Testis (tissue), 2 donors: ENCODE measurements at regions not wholly inside any gene's neighbourhood (a gene's known extent, or its start where the extent isn't known, plus 50 kb on each side); places are given as distances from the start of the nearest gene placed in this dataset.

Experiments
- DNase-seq: peaks from one replicate; pipeline ENCODE4 v3.0.0-alpha.2; 2019
- H3K27ac ChIP-seq, 2 donors: fragments of 200-600 bp; sonication (generic); one replicate each; pipeline ENCODE4 v1.5.1; 2019
- H3K27me3 ChIP-seq: fragments of 200-600 bp; sonication (generic); one replicate; pipeline ENCODE4 v1.5.1; 2019
- H3K36me3 ChIP-seq: fragments of 200-600 bp; sonication (generic); one replicate; pipeline ENCODE4 v1.5.1; 2017; ENCODE audit warnings: low read depth; ENCODE audit errors: missing control alignments
- H3K4me1 ChIP-seq: fragments of 200-600 bp; sonication (generic); one replicate; pipeline ENCODE4 v1.5.1; 2019
- H3K4me3 ChIP-seq, 2 donors: fragments of 200-600 bp; sonication (generic); one replicate each; pipeline ENCODE4 v1.5.1; 2017 to 2019
- H3K9me3 ChIP-seq: fragments of 200-600 bp; sonication (generic); one replicate; pipeline ENCODE4 v1.5.1; 2017
- POLR2A ChIP-seq: fragments of 450-650 bp; IDR thresholded peaks from one replicate; pipeline ENCODE4 v1.6.1; 2017; ENCODE audit warnings: antibody characterized with exemption, mild to moderate bottlenecking, moderate library complexity
- WGBS, 2 donors: methylation state at CpG; one replicate each; pipeline ENCODE4 v1.1.5; 2018; 5-methylcytosine and 5-hydroxymethylcytosine counted together
- intact Hi-C: fragments of 100-400 bp; cut with DNase I; formaldehyde crosslinking; loops from one replicate; pipeline ENCODE4 v1.15.1; 2023; ENCODE audit warnings: low total_unique reads
- TF ChIP-seq, protein P1 (sequence below), 3 experiments: fragments of 450-650 bp in 2 of 3; fragments of 200-600 bp in 1 of 3; sonication (generic) in 1 of 3; IDR thresholded peaks; one replicate each; pipeline ENCODE4 v1.5.1; 2016 to 2019; ENCODE audit warnings: antibody characterized with exemption in 3 of 3, mild to moderate bottlenecking in 2 of 3, moderate library complexity in 1 of 3

DNA sequence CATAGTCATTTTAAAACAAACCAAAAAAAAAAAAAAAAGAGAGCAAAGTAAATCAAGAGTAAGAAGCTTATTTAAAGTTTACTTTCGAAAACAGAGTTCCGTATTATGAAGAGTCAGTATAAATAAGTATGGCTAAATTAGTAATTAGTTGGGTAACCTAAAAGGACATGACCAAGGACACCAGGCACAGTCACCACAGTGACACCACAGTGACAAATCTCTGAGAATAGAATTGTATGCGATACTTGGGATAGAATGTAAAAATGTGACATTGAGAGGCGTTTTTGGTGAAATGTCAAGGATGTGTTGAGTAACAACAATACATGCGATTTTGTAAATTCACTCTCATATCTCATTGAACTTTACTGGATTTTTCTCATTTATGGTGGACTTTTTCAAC is 150.9 kb upstream of the SPEF2 start:
- intact Hi-C loops = no loop called here
- DNase-seq = no peak
- Histone ChIP-seq H3K4me3 (no peak overlapping the region), H3K36me3 (no peaks in the 10 kb centered on the region), H3K27me3 (no peaks in the 10 kb centered on the region), H3K27ac (no peak overlapping the region), H3K4me1 (no peaks in the 10 kb centered on the region), H3K9me3 (no peaks in the 10 kb centered on the region)
- 94 to 95% methylated on average over 5 of the region's 5 CpGs for WGBS, 2 donors
- TF ChIP-seq, protein P1, sequence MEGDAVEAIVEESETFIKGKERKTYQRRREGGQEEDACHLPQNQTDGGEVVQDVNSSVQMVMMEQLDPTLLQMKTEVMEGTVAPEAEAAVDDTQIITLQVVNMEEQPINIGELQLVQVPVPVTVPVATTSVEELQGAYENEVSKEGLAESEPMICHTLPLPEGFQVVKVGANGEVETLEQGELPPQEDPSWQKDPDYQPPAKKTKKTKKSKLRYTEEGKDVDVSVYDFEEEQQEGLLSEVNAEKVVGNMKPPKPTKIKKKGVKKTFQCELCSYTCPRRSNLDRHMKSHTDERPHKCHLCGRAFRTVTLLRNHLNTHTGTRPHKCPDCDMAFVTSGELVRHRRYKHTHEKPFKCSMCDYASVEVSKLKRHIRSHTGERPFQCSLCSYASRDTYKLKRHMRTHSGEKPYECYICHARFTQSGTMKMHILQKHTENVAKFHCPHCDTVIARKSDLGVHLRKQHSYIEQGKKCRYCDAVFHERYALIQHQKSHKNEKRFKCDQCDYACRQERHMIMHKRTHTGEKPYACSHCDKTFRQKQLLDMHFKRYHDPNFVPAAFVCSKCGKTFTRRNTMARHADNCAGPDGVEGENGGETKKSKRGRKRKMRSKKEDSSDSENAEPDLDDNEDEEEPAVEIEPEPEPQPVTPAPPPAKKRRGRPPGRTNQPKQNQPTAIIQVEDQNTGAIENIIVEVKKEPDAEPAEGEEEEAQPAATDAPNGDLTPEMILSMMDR (IDR thresholded peaks at IDR 0.05) = no peak
- no peak for TF ChIP-seq POLR2A

DNA sequence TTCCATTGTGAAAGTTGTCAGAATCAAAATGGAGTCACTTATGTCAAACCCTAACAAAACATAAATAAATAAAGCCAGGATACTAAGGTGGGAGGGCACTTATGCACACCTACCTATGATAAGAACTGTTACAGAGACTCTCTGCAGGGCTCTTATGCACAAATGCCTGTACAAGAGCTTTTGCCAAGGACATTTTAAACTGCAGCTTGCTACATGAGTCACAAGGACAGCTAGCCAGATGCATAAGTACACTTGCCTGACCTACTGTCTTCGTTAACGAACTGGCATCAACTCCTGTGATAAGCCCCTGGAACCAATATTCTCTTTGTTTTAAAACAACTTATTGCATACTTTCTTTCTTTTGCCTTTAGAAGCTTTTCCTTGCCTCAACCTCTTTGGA is 152.9 kb upstream of the SPEF2 start:
- no peak for DNase-seq
- H3K36me3 ChIP-seq = no peaks in the 10 kb centered on the region
- H3K27ac ChIP-seq = no peak overlapping the region
- intact Hi-C loops = no loop called here
- no peak for TF ChIP-seq POLR2A
- TF ChIP-seq, protein P1 (IDR thresholded peaks at IDR 0.05) = no peak
- H3K4me1 ChIP-seq = peaks cover 5% of the 10 kb centered on the region
- H3K9me3 ChIP-seq = no peaks in the 10 kb centered on the region
- 21 to 59% methylated on average over 2 of the region's 2 CpGs for WGBS, 2 donors
- no peak overlapping the region for H3K4me3 ChIP-seq
- no peaks in the 10 kb centered on the region for H3K27me3 ChIP-seq

DNA sequence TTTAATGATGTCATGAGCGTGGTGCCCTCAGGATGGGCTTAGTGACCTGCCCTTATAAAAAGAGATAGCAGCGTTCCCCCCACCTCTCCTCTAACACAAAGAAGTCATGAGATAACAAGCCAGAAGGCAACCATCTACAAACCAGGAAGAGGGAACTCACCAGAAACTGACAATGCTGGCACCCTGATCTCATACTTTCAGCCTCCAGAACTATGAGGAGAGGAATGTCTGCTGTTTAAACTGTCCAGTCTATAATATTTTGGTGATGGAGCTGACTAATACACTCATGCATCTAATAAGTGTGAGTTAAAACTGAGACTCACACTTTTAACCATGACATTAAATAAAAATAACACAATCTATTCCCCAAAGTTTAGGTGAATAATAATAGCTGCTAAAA is 156.1 kb upstream of the SPEF2 start:
- 75 to 89% methylated on average over 2 of the region's 2 CpGs for WGBS, 2 donors
- H3K27me3 ChIP-seq = no peaks in the 10 kb centered on the region
- H3K9me3 ChIP-seq = no peaks in the 10 kb centered on the region
- DNase-seq = no peak
- no peaks in the 10 kb centered on the region for H3K36me3 ChIP-seq
- H3K27ac ChIP-seq = no peak overlapping the region
- no peak overlapping the region for H3K4me3 ChIP-seq
- TF ChIP-seq POLR2A = no peak
- TF ChIP-seq, protein P1 (IDR thresholded peaks at IDR 0.05) = no peak
- H3K4me1 ChIP-seq = peaks cover 5% of the 10 kb centered on the region
- intact Hi-C loops = no loop called here

DNA sequence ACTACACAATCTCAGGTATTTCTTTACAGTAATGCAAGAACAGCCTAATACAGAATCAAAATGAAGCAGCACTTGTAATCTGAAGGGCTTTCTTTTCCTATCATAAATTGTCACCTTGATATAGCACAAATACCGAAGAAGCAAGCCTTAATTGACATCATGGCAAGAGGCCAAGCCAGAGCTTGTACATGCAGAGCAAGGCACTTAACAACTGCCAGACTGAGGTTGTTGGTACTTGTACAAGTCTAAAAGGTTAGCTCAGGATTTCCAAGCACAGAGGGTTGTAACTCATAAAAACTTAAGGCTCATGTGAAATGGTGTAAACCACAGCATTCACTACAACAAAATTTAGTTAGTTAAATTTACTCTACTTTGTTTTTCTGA is 158.8 kb upstream of the SPEF2 start:
- H3K27me3 ChIP-seq = no peaks in the 10 kb centered on the region
- peak; percentile 45 for DNase-seq
- 8 to 55% methylated on average over 1 of the region's 1 CpG for WGBS, 2 donors
- H3K9me3 ChIP-seq = no peaks in the 10 kb centered on the region
- no peak overlapping the region for H3K4me3 ChIP-seq
- TF ChIP-seq, protein P1 (IDR thresholded peaks at IDR 0.05) = no peak
- no peak for TF ChIP-seq POLR2A
- H3K36me3 ChIP-seq = no peaks in the 10 kb centered on the region
- H3K27ac ChIP-seq = no peak overlapping the region
- H3K4me1 ChIP-seq = peaks cover 5% of the 10 kb centered on the region
- intact Hi-C loops = no loop called here

DNA sequence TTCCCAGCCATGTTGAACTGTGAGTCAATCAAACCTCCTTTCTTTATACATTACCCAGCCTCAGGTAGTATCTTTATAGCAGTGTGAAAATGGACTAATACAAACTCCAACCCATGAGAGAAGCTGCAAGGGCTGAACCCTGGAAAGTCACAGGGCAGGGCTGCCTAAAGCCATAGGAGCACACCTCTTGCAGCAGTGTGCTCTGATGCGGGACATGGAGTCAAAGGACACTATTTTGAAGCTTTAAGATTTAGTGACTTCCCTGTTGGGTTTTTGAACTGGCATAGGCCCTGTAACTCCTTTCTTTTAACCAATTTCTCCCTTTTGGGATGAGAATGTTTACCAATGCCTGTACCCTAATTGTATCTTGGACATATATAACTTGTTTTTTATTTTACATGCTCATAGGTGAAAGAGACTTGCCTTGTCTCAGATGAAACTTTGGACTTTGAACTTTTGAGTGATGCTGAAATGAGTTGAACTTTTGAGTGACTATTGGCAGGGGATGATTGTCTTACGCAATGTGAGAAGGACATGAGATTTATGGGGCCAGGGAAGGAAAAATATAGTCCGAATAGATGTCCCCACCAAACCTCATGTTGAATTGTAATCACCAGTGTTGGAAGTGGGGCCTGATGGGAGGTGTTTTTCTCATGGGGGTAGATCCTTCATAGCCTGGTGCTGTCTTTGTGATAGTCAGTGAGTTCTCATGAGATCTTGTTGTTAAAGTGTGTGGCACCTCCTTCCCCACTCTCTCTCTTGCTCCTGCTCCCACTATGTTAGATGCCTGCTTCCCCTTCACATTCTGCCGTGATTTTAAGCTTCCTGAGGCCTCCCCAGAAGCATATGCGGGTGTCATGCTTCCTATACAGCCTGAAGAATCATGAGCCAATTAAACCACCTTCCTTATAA is 159.5 kb upstream of the SPEF2 start:
- no peak overlapping the region for H3K4me3 ChIP-seq
- H3K27ac ChIP-seq = no peak overlapping the region
- TF ChIP-seq POLR2A = no peak
- TF ChIP-seq, protein P1 (IDR thresholded peaks at IDR 0.05) = no peak
- intact Hi-C loops = no loop called here
- 86 to 87% methylated on average over 5 of the region's 5 CpGs for WGBS, 2 donors
- H3K4me1 ChIP-seq = peaks cover 5% of the 10 kb centered on the region
- H3K36me3 ChIP-seq = no peaks in the 10 kb centered on the region
- no peaks in the 10 kb centered on the region for H3K9me3 ChIP-seq
- DNase-seq = no peak
- H3K27me3 ChIP-seq = no peaks in the 10 kb centered on the region
